MM.1S (cell line): ENCODE measurements at regions not wholly inside any gene's neighbourhood (a gene's known extent, or its start where the extent isn't known, plus 50 kb on each side); places are given as distances from the start of the nearest gene placed in this dataset.

ENCODE experiments used
- EZH2 ChIP-seq: fragments of 300-600 bp; sonication (generic); optimal IDR thresholded peaks from 2 replicates; pipeline ENCODE3; 2017; ENCODE audit warnings: low read depth, mild to moderate bottlenecking, antibody characterized with exemption, low read length, mixed read lengths
- EZH2phosphoT487 ChIP-seq: fragments of 300-600 bp; sonication (generic); IDR thresholded peaks from 2 replicates; pipeline ENCODE4 v1.6.1; 2018; ENCODE audit warnings: antibody characterized with exemption, low read length
- TF ChIP-seq, protein P1 (sequence below): fragments of 300-600 bp; sonication (generic); IDR thresholded peaks from 2 replicates; pipeline ENCODE4 v1.5.1; 2016; ENCODE audit warnings: antibody characterized with exemption, low read length, mixed read lengths

DNA sequence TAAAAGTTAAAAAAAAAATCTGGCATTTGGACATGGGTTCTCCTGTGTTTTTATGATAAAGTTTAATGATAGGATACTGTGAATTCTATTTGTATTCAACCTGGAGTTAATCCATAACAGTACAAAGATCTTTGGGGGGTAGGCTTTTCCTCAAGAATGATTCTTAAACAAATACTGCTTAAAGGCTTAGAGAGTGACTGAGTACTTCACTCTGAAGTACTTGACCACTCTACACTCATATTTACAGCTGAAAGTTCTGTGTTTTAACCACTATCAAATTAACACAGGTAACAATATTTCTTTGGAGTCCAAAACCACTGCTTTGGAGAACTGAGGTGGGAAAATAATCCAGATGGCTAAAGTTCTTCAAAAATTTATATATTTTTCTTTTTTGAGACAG, 74.2 kb upstream of the TMEM168 start:
- TF ChIP-seq, protein P1, sequence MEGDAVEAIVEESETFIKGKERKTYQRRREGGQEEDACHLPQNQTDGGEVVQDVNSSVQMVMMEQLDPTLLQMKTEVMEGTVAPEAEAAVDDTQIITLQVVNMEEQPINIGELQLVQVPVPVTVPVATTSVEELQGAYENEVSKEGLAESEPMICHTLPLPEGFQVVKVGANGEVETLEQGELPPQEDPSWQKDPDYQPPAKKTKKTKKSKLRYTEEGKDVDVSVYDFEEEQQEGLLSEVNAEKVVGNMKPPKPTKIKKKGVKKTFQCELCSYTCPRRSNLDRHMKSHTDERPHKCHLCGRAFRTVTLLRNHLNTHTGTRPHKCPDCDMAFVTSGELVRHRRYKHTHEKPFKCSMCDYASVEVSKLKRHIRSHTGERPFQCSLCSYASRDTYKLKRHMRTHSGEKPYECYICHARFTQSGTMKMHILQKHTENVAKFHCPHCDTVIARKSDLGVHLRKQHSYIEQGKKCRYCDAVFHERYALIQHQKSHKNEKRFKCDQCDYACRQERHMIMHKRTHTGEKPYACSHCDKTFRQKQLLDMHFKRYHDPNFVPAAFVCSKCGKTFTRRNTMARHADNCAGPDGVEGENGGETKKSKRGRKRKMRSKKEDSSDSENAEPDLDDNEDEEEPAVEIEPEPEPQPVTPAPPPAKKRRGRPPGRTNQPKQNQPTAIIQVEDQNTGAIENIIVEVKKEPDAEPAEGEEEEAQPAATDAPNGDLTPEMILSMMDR: no peak
- TF ChIP-seq EZH2: no peak
- TF ChIP-seq EZH2phosphoT487: no peak
